K562 (cell line): ENCODE measurements at regions not wholly inside any gene's neighbourhood (a gene's known extent, or its start where the extent isn't known, plus 50 kb on each side); places are given as distances from the start of the nearest gene placed in this dataset.

Experiments
- ATAC-seq: fragments of 200-7000 bp; cut with Tn5 transposase; 3 replicates; pipeline ENCODE4 v1.9.1; 2020; ENCODE audit warnings: moderate library complexity
- BruUV-seq: library from RNA; stranded (reverse); fragments of 400-500 nt; replicated peaks from 2 replicates; lab custom pipeline; 2021; lab: Mats Ljungman, UMichigan
- CTCF ChIA-PET: fragments of 300-600 bp; formaldehyde crosslinking; extraction: SDS; loops from one replicate; lab custom pipeline; 2021; ENCODE audit warnings: low intra/inter-chr PET ratio; lab: Yijun Ruan, JAX
- POLR2A ChIA-PET: fragments of 300-600, 350-650 bp; sonication (Branson Sonifier 250); formaldehyde crosslinking; extraction: SDS; loops from one replicate; lab custom pipeline; 2021; ENCODE audit warnings: antibody characterized with exemption, inconsistent platforms; lab: Yijun Ruan, JAX
- DNase-seq, 4 experiments: peaks; one replicate each; pipeline versions ENCODE4 v3.0.0 to v3.0.0-alpha.2; 2011 to 2018; ENCODE audit warnings: low spot score in 3 of 4, mixed read lengths in 3 of 4; ENCODE audit errors: extremely low read depth in 1 of 4
- FAIRE-seq: peaks from 2 replicates; lab custom pipeline; 2011; peaks lifted over from hg19 to GRCh38; lab: Jason Lieb, UNC
- H2AFZ ChIP-seq: 2 replicates; pipeline ENCODE4 v1.6.0; 2011; ENCODE audit warnings: low read depth, low read length, control low read depth, inconsistent platforms
- H3K27ac ChIP-seq: fragments of 200-600 bp; 3 replicates; pipeline ENCODE4 v1.8.0; 2011; ENCODE audit warnings: low read depth, mild to moderate bottlenecking, control low read depth, inconsistent platforms, low read length, moderate library complexity, mixed read lengths; ENCODE audit errors: extremely low read depth
- H3K27me3 ChIP-seq, 2 experiments: fragments of 300-600 bp in 1 of 2; 2 replicates in 1 of 2; 3 replicates in 1 of 2; pipeline versions ENCODE4 v1.6.0 to v1.8.0; 2011; ENCODE audit warnings: inconsistent platforms in 2 of 2, low read length in 2 of 2, mild to moderate bottlenecking in 1 of 2, mixed read lengths in 1 of 2, moderate library complexity in 1 of 2; ENCODE audit not compliant: control insufficient read depth in 2 of 2, insufficient read depth in 2 of 2
- H3K36me3 ChIP-seq: fragments of 300-600 bp; 3 replicates; pipeline ENCODE4 v1.8.0; 2011; ENCODE audit warnings: mild to moderate bottlenecking, low read length, inconsistent platforms; ENCODE audit not compliant: control insufficient read depth, insufficient read depth
- H3K4me1 ChIP-seq, 2 experiments: fragments of 200-600 bp in 1 of 2; replicated peaks in 1 of 2; 2 replicates in 1 of 2; 3 replicates in 1 of 2; pipeline versions ENCODE4 v1.5.1 to v1.8.0; 2011; ENCODE audit warnings: inconsistent platforms in 2 of 2, low read length in 2 of 2, mild to moderate bottlenecking in 1 of 2, mixed read lengths in 1 of 2, moderate library complexity in 1 of 2; ENCODE audit not compliant: control insufficient read depth in 2 of 2, insufficient read depth in 2 of 2
- H3K4me2 ChIP-seq: 2 replicates; pipeline ENCODE4 v1.6.1; 2011; ENCODE audit warnings: low read length, control low read depth, inconsistent platforms, mixed read lengths; ENCODE audit not compliant: insufficient read depth
- H3K4me3 ChIP-seq: fragments of 200-600 bp; sonication (generic), shearing (Covaris generic); 2 replicates; pipeline ENCODE4 v1.5.1; 2016; ENCODE audit warnings: control low read depth, inconsistent platforms
- H3K79me2 ChIP-seq: fragments of 200-600 bp; 3 replicates; pipeline ENCODE4 v1.8.0; 2011; ENCODE audit warnings: low read length, inconsistent platforms; ENCODE audit not compliant: control insufficient read depth, insufficient read depth
- H3K9ac ChIP-seq, 2 experiments: 2 replicates each; pipeline versions ENCODE4 v1.6.0 to v1.6.1; 2011; ENCODE audit warnings: low read depth in 2 of 2, low read length in 2 of 2, control low read depth in 1 of 2, inconsistent platforms in 1 of 2, mild to moderate bottlenecking in 1 of 2, mixed read lengths in 1 of 2; ENCODE audit not compliant: insufficient read depth in 1 of 2
- H3K9me1 ChIP-seq: one replicate; pipeline ENCODE4 v1.6.0; 2011; ENCODE audit warnings: inconsistent platforms, mild to moderate bottlenecking, low read length, moderate library complexity; ENCODE audit not compliant: control insufficient read depth, insufficient read depth
- H3K9me3 ChIP-seq: replicated peaks from 2 replicates; pipeline ENCODE4 v1.5.1; 2011; ENCODE audit warnings: low read depth, low read length, inconsistent platforms; ENCODE audit not compliant: control insufficient read depth, insufficient read depth
- H4K20me1 ChIP-seq: replicated peaks from 2 replicates; pipeline ENCODE4 v1.6.1; 2011; ENCODE audit warnings: low read length, inconsistent platforms, mixed read lengths; ENCODE audit not compliant: control insufficient read depth, insufficient read depth
- CAMTA2 ChIP-seq: fragments of 250-450 bp; sonication (Bioruptor Pico); conservative IDR thresholded peaks from 2 replicates; pipeline ENCODE4 v1.5.1; 2022
- CC2D1A ChIP-seq: fragments of 450-650 bp; IDR thresholded peaks from 2 replicates; pipeline ENCODE4 v1.6.1; 2017; ENCODE audit warnings: mild to moderate bottlenecking
- SRSF7 ChIP-seq: fragments of 200-400 bp; formaldehyde crosslinking; optimal IDR thresholded peaks from 2 replicates; pipeline ENCODE3; 2017; ENCODE audit warnings: mild to moderate bottlenecking, low read depth, low read length
- ZC3H11A ChIP-seq: IDR thresholded peaks from 2 replicates; pipeline ENCODE4 v1.6.1; 2012; ENCODE audit warnings: low read depth, low read length, improper control_type of control experiment
- WGBS: fragments of 100-300 bp; shearing (Covaris generic); methylation state at CpG from one replicate; pipeline ENCODE4 v1.1.6; 2016; ENCODE audit warnings: low coverage, mixed read lengths; ENCODE audit not compliant: insufficient coverage; ENCODE audit errors: missing lambda C conversion rate; 5-methylcytosine and 5-hydroxymethylcytosine counted together
- in situ Hi-C: fragments of 300-500 bp; cut with MboI; formaldehyde crosslinking; loops from 4 replicates; pipeline ENCODE4 v1.15.0; 2018; ENCODE audit warnings: inconsistent platforms, mixed read lengths
- intact Hi-C: fragments of 100-400 bp; cut with micrococcal nuclease; formaldehyde crosslinking; loops from 2 replicates; pipeline ENCODE4 v1.14.2; 2022
- TF ChIP-seq, protein P1 (sequence below): fragments of 450-650 bp; IDR thresholded peaks from 2 replicates; pipeline ENCODE4 v1.6.1; 2016; ENCODE audit warnings: missing biosample characterization, missing genetic modification characterization

- Histone ChIP-seq H3K9me3 (no peaks in the 10 kb centered on the region), H3K79me2 (no peaks in the 10 kb centered on the region), H3K27me3 (peaks cover 0 to 12% of the 10 kb centered on the region in 2 experiments; a peak in 2 of 5 replicates), H3K4me3 (no peak overlapping the region), H3K4me2 (no peak overlapping the region), H3K9me1 (no peaks in the 10 kb centered on the region), H3K4me1 (no peaks in the 10 kb centered on the region), H3K36me3 (no peaks in the 10 kb centered on the region), H2AFZ (no peak overlapping the region), H3K9ac (no peak overlapping the region), H3K27ac (no peak overlapping the region), H4K20me1 (no peaks in the 10 kb centered on the region)
- no TSS peak for BruUV-seq
- POLR2A ChIA-PET = no interaction called here
- DNase-seq (no peak), FAIRE-seq (no peak), ATAC-seq (no peak)
- in situ Hi-C loops (no loop called here), intact Hi-C loops (no loop called here)
- CTCF ChIA-PET = no interaction called here
- TF ChIP-seq CC2D1A = no peak
- no peak for TF ChIP-seq CAMTA2 (CRISPR knock-in tag)
- TF ChIP-seq ZC3H11A = no peak
- TF ChIP-seq, protein P1, sequence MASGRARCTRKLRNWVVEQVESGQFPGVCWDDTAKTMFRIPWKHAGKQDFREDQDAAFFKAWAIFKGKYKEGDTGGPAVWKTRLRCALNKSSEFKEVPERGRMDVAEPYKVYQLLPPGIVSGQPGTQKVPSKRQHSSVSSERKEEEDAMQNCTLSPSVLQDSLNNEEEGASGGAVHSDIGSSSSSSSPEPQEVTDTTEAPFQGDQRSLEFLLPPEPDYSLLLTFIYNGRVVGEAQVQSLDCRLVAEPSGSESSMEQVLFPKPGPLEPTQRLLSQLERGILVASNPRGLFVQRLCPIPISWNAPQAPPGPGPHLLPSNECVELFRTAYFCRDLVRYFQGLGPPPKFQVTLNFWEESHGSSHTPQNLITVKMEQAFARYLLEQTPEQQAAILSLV (tag) = no peak
- no peak for TF ChIP-seq SRSF7
- WGBS = 3% methylated on average over 3 of the region's 3 CpGs
Observed at GRCh38 chr2:45241061-45241561, 231.9 kb upstream of the SIX2 start.
